ENCODE measurements at regions not wholly inside any gene's neighbourhood (a gene's known extent, or its start where the extent isn't known, plus 50 kb on each side); places are given as distances from the start of the nearest gene placed in this dataset.

DNA sequence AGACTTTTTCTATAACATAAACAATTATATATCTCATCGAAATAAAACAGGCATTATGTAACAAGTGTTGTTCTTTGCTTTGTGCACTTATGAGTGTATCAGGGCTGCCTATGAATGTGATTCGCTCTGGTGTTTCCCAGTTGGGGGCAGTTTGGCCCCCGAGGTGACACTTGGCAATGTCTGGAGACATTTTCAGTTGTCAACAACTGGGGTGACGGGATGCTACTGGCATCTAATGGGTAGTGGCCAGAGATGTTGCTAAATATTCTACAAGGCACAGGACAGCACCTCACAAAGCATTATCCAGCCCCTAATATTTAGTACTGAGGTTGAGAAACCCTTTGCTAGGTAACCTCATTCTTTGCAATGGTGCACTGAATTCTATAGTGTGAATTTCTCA is 83.3 kb downstream of the PLCE1 start:
- no peak for TF ChIP-seq POLR2A (IDR thresholded peaks at IDR 0.05)
- TF ChIP-seq, protein P1, sequence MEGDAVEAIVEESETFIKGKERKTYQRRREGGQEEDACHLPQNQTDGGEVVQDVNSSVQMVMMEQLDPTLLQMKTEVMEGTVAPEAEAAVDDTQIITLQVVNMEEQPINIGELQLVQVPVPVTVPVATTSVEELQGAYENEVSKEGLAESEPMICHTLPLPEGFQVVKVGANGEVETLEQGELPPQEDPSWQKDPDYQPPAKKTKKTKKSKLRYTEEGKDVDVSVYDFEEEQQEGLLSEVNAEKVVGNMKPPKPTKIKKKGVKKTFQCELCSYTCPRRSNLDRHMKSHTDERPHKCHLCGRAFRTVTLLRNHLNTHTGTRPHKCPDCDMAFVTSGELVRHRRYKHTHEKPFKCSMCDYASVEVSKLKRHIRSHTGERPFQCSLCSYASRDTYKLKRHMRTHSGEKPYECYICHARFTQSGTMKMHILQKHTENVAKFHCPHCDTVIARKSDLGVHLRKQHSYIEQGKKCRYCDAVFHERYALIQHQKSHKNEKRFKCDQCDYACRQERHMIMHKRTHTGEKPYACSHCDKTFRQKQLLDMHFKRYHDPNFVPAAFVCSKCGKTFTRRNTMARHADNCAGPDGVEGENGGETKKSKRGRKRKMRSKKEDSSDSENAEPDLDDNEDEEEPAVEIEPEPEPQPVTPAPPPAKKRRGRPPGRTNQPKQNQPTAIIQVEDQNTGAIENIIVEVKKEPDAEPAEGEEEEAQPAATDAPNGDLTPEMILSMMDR (IDR thresholded peaks at IDR 0.05): no peak
- TF ChIP-seq POLR2AphosphoS5 (IDR thresholded peaks at IDR 0.05): no peak
- no peak for TF ChIP-seq EP300 (IDR thresholded peaks at IDR 0.05)
